ENCODE measurements at regions not wholly inside any gene's neighbourhood (a gene's known extent, or its start where the extent isn't known, plus 50 kb on each side); places are given as distances from the start of the nearest gene placed in this dataset.

DNA sequence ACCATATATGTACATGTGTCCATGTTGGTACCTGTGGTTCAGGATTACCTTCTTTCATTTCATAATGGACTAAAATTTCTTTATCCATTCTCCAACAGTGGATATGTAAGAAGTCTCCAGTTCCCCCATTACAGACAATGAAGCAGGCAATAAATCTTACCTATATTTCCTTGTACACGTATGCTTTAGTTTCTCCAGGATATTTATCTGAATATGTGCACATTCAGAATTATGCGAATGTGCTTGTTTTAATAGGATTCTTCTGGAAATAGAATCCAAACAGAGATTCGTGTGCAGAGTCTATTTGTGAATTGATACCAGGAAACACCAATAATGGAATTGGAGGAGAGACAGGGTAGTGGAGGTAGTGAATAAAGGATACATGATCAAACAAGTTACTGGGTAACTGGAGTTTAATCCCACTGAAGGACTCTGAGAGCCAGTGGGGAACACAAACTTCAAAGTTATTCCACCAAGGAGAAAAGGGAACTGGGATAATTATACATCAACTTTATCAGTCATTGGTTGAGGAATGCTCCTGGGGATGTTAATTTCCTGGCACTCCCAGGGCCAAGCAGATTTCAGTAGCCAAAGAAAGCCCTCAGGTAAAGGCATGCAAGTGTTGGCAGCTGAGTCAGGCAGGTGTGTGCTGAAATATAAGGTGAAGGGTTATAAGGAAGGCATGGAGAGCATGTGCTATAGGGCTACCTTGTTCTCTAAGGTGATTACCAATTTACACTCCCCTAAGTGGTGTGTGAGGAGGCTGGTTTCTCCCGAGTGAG lies 374.9 kb upstream of the PBX1 start:
- TF ChIP-seq, protein P1, sequence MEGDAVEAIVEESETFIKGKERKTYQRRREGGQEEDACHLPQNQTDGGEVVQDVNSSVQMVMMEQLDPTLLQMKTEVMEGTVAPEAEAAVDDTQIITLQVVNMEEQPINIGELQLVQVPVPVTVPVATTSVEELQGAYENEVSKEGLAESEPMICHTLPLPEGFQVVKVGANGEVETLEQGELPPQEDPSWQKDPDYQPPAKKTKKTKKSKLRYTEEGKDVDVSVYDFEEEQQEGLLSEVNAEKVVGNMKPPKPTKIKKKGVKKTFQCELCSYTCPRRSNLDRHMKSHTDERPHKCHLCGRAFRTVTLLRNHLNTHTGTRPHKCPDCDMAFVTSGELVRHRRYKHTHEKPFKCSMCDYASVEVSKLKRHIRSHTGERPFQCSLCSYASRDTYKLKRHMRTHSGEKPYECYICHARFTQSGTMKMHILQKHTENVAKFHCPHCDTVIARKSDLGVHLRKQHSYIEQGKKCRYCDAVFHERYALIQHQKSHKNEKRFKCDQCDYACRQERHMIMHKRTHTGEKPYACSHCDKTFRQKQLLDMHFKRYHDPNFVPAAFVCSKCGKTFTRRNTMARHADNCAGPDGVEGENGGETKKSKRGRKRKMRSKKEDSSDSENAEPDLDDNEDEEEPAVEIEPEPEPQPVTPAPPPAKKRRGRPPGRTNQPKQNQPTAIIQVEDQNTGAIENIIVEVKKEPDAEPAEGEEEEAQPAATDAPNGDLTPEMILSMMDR (IDR thresholded peaks at IDR 0.05) = no peak
- TF ChIP-seq POLR2AphosphoS5 (IDR thresholded peaks at IDR 0.05; ENCODE audit: low read depth, low read length) (no peak), TCF7L2 (IDR thresholded peaks at IDR 0.05; ENCODE audit: low read depth, low read length) (no peak)
